ENCODE measurements at regions not wholly inside any gene's neighbourhood (a gene's known extent, or its start where the extent isn't known, plus 50 kb on each side); places are given as distances from the start of the nearest gene placed in this dataset.
"Not testable (repeated sequence)": the region's sequence is repeated elsewhere in the genome, so short reads cannot be mapped to it uniquely, and the experiment has no call there.

- H3K4me3 ChIP-seq (ENCODE audit: low read depth, low read length) = no peak overlapping the region
- no peak for TF ChIP-seq CTCF (IDR thresholded peaks at IDR 0.05; ENCODE audit: low read depth, low read length)
- in situ Hi-C loops (cut with HindIII; ENCODE audit: low sequenced_read_pairs) = no loop called here
Measured at GRCh38 chr5:5736007-5736406, 313.5 kb downstream of the ICE1 start.

GRCh38 chr5:5733058-5733457 is 310.6 kb downstream of the ICE1 start:
- in situ Hi-C loops (cut with HindIII; ENCODE audit: low sequenced_read_pairs) = not testable (repeated sequence)

More at GRCh38 chr5:5736007-5736406, 313.5 kb downstream of the ICE1 start:
- no peak for DNase-seq (ENCODE audit: low read depth, low spot score)

GRCh38 chr5:5726401-5726800 is 303.9 kb downstream of the ICE1 start:
- no peak for DNase-seq (ENCODE audit: low read depth, low spot score)
- H3K4me3 ChIP-seq (ENCODE audit: low read depth, low read length) = no peak overlapping the region
- in situ Hi-C loops (cut with HindIII; ENCODE audit: low sequenced_read_pairs) = no loop called here
- no peak for TF ChIP-seq CTCF (IDR thresholded peaks at IDR 0.05; ENCODE audit: low read depth, low read length)

More at GRCh38 chr5:5733058-5733457, 310.6 kb downstream of the ICE1 start:
- DNase-seq (ENCODE audit: low read depth, low spot score); H3K4me3 ChIP-seq (ENCODE audit: low read depth, low read length): not testable (repeated sequence)

- in situ Hi-C loops (cut with HindIII; ENCODE audit: low sequenced_read_pairs) = no loop called here
- TF ChIP-seq CTCF (IDR thresholded peaks at IDR 0.05; ENCODE audit: low read depth, low read length) = no peak
Measured at GRCh38 chr5:5721881-5722280, 299.4 kb downstream of the ICE1 start.

GRCh38 chr5:5719292-5719691 is 296.8 kb downstream of the ICE1 start:
- no peak overlapping the region for H3K4me3 ChIP-seq (ENCODE audit: low read depth, low read length)
- no peak for DNase-seq (ENCODE audit: low read depth, low spot score)
- TF ChIP-seq CTCF (IDR thresholded peaks at IDR 0.05; ENCODE audit: low read depth, low read length) = no peak
- in situ Hi-C loops (cut with HindIII; ENCODE audit: low sequenced_read_pairs) = no loop called here

More at GRCh38 chr5:5721881-5722280, 299.4 kb downstream of the ICE1 start:
- DNase-seq (ENCODE audit: low read depth, low spot score) = no peak
- H3K4me3 ChIP-seq (ENCODE audit: low read depth, low read length) = no peak overlapping the region

GRCh38 chr5:5716665-5717064 is 294.2 kb downstream of the ICE1 start:
- DNase-seq (ENCODE audit: low read depth, low spot score) = no peak
- in situ Hi-C loops (cut with HindIII; ENCODE audit: low sequenced_read_pairs) = no loop called here
- no peak for TF ChIP-seq CTCF (IDR thresholded peaks at IDR 0.05; ENCODE audit: low read depth, low read length)
- H3K4me3 ChIP-seq (ENCODE audit: low read depth, low read length) = no peak overlapping the region

- H3K4me3 ChIP-seq (ENCODE audit: low read depth, low read length) = no peak overlapping the region
- TF ChIP-seq CTCF (IDR thresholded peaks at IDR 0.05; ENCODE audit: low read depth, low read length) = no peak
- in situ Hi-C loops (cut with HindIII; ENCODE audit: low sequenced_read_pairs) = no loop called here
- DNase-seq (ENCODE audit: low read depth, low spot score) = no peak
Measured at GRCh38 chr5:5711592-5711991, 289.1 kb downstream of the ICE1 start.

Data from astrocyte of the spinal cord (primary cell).